ENCODE measurements at regions not wholly inside any gene's neighbourhood (a gene's known extent, or its start where the extent isn't known, plus 50 kb on each side); places are given as distances from the start of the nearest gene placed in this dataset.
"Not testable (repeated sequence)": the region's sequence is repeated elsewhere in the genome, so short reads cannot be mapped to it uniquely, and the experiment has no call there.

GRCh38 chr20:22818636-22819035, 216.5 kb upstream of the SSTR4 start:
- no peak for DNase-seq

GRCh38 chr20:22819112-22819511, 216.0 kb upstream of the SSTR4 start:
- DNase-seq = no peak

GRCh38 chr20:22819784-22820183, 215.3 kb upstream of the SSTR4 start:
- no peak for DNase-seq

- no peak for DNase-seq
Observed at GRCh38 chr20:22821081-22821727, 213.9 kb upstream of the SSTR4 start.

- DNase-seq = no peak
Observed at GRCh38 chr20:22821796-22822195, 213.3 kb upstream of the SSTR4 start.

- DNase-seq = no peak
Observed at GRCh38 chr20:22823119-22823518, 212.0 kb upstream of the SSTR4 start.

- no peak for DNase-seq
Observed at GRCh38 chr20:22824077-22824476, 211.0 kb upstream of the SSTR4 start.

GRCh38 chr20:22825076-22825475, 210.0 kb upstream of the SSTR4 start:
- DNase-seq = no peak

GRCh38 chr20:22825546-22825945, 209.6 kb upstream of the SSTR4 start:
- DNase-seq = no peak

- DNase-seq = no peak
Observed at GRCh38 chr20:22826306-22827230, 208.5 kb upstream of the SSTR4 start.

- no peak for DNase-seq
Observed at GRCh38 chr20:22827916-22828315, 207.2 kb upstream of the SSTR4 start.

- no peak for DNase-seq
Observed at GRCh38 chr20:22829356-22829755, 205.8 kb upstream of the SSTR4 start.

GRCh38 chr20:22830138-22830537, 205.0 kb upstream of the SSTR4 start:
- no peak for DNase-seq

- DNase-seq = not testable (repeated sequence)
Observed at GRCh38 chr20:22830715-22831114, 204.4 kb upstream of the SSTR4 start.

GRCh38 chr20:22833851-22834250, 201.3 kb upstream of the SSTR4 start:
- no peak for DNase-seq

GRCh38 chr20:22834651-22835256, 200.4 kb upstream of the SSTR4 start:
- no peak for DNase-seq

- no peak for DNase-seq
Observed at GRCh38 chr20:22836211-22836610, 198.9 kb upstream of the SSTR4 start.

GRCh38 chr20:22836877-22837276, 198.2 kb upstream of the SSTR4 start:
- no peak for DNase-seq

GRCh38 chr20:22838001-22838400, 197.1 kb upstream of the SSTR4 start:
- DNase-seq = no peak

- no peak for DNase-seq
Observed at GRCh38 chr20:22841846-22842245, 193.3 kb upstream of the SSTR4 start.

GRCh38 chr20:22842793-22843192, 192.3 kb upstream of the SSTR4 start:
- no peak for DNase-seq

- no peak for DNase-seq
Observed at GRCh38 chr20:22844959-22845358, 190.2 kb upstream of the SSTR4 start.

Data from nucleus accumbens (tissue), 56 donors.